ENCODE measurements at regions not wholly inside any gene's neighbourhood (a gene's known extent, or its start where the extent isn't known, plus 50 kb on each side); places are given as distances from the start of the nearest gene placed in this dataset.

DNA sequence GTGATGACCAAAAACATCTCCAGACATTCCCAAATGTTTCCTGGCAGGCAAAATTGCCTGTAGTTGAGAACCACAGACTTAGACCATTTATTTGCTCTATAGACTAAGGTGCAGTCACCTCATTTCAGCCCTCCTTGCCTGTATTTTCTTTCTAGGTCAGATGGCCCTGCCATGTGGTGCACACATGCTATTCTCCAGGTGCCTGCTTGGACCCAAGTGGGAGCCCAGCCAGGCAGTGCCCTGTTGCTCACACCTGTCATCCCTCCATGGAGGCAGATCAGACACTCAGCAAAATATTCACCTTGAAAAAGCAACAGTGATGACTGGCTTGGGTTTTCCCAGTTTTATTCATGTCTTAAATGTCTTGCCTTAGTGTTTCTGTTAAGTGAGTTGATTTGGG lies 311.4 kb downstream of the TFAP2C start:
- no peak for TF ChIP-seq EZH2 (IDR thresholded peaks at IDR 0.05; ENCODE audit: borderline replicate concordance, low read length)
- TF ChIP-seq, protein P1, sequence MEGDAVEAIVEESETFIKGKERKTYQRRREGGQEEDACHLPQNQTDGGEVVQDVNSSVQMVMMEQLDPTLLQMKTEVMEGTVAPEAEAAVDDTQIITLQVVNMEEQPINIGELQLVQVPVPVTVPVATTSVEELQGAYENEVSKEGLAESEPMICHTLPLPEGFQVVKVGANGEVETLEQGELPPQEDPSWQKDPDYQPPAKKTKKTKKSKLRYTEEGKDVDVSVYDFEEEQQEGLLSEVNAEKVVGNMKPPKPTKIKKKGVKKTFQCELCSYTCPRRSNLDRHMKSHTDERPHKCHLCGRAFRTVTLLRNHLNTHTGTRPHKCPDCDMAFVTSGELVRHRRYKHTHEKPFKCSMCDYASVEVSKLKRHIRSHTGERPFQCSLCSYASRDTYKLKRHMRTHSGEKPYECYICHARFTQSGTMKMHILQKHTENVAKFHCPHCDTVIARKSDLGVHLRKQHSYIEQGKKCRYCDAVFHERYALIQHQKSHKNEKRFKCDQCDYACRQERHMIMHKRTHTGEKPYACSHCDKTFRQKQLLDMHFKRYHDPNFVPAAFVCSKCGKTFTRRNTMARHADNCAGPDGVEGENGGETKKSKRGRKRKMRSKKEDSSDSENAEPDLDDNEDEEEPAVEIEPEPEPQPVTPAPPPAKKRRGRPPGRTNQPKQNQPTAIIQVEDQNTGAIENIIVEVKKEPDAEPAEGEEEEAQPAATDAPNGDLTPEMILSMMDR (IDR thresholded peaks at IDR 0.05; ENCODE audit: low read length): no peak
